Pulmonary artery endothelial cell (primary cell): ENCODE measurements at regions not wholly inside any gene's neighbourhood (a gene's known extent, or its start where the extent isn't known, plus 50 kb on each side); places are given as distances from the start of the nearest gene placed in this dataset.

Experiments used
- DNase-seq: peaks from one replicate; pipeline ENCODE4 v3.0.0-alpha.2; 2011; ENCODE audit warnings: low read depth, low spot score

DNA sequence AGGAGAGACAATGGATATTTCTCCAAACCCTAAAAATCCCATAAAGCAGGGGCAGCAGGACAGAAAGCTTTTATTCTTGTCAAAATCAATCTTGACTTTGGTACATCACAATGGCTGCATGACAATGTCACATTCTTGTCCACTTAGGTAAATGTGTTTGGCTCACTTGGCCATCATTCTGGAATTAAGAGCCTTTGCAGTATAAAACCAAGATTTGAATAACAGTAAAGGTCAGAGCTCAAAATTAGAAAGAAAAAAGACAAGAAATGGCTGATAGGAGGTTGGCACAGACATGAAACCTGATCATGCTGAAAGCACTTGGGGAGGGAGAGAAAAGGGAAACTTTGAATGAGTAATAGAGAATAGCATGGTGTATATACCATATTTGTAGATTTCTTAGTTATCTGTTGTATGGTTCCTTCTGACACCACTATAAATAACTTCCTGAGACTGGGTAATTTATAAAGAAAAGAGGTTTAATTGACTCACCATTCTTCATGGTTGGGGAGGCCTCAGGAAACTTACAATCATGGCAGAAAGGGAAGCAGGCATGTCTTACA, 158.5 kb upstream of the SGO1 start:
- DNase-seq: no peak

DNA sequence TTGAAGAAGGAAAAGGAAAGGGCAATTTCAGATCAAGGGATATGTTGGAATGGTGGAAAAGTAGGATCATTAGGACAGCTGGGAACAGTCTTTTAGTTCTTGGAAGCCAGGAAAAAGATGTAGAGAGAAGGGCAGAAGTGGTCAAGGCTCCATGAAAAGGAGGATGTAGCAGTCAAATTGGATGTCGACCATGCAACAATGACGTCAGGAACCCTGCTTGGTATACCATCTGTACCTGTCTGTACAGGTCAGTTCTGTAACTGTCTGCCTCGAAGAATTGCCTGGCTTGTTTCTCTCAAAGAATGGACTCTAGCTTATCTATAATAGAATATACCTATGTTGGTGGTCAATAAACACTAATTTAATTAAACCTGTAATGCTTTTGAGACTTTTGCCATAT, 157.8 kb upstream of the SGO1 start:
- no peak for DNase-seq

DNA sequence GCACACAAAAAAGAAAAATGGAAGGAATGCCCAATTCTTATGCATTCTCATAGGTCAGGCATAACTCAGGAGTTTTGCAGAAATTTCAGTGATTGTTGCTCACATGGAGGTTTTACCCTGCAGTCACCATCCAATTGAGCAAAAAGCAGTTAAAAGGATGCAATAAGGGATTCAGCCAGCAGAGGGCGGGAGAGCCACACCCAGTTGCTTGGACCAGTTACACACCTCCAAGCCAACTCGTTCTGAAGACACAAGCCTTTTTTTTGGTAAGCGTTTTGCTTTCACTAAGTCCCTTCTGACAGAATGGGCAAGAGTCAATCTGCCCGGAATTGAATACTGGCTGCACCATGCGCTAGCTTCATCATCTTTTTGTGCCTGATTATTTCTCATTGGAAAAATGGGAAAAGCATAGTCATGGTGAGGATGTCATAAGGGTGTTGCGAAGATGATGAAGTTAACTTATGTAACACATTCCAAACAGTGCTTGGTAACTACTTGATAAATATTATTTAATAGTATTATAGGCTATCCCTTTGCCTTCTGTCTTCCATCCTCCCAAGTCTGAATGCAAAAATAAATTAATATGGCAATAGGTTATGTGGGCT, 154.4 kb upstream of the SGO1 start:
- peak; percentile 36 for DNase-seq

DNA sequence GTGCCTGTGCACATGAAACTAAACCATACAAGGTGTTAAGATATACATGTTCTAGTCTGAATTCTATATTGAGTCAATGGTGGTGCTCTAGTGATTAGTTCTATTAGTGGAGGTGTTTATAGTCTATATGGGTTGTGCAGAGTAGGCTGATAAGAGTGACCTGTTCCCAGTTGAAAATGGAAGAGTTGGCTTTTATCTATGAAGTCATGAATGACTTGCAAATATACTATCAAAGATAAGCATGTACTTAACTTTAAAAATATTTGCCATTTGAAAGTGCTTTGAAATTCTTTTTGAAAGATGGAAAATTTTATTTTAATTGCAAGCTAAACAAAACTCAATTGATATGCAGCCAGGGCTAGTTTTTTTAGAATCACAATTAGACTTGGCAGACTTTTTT, 150.6 kb upstream of the SGO1 start:
- no peak for DNase-seq

DNA sequence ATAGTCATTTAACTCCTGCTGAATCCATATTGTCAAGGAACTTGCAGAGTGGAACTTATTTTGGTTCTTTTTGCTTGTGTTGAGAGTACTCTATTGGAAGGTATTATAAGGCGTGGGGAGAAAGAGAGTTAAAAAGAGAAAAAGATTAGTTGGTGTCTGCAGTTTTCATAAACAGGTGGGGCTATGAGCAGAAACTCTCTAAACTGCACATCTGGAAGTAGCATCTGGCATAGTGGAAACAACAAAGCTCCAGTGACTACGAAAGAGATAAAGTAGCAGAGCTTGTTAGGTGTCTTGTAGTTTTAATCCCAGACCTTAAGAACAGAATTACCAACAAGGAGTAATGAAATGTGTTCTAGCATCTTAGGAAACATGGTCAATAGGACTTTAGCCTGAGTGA, 148.8 kb upstream of the SGO1 start:
- DNase-seq: no peak

DNA sequence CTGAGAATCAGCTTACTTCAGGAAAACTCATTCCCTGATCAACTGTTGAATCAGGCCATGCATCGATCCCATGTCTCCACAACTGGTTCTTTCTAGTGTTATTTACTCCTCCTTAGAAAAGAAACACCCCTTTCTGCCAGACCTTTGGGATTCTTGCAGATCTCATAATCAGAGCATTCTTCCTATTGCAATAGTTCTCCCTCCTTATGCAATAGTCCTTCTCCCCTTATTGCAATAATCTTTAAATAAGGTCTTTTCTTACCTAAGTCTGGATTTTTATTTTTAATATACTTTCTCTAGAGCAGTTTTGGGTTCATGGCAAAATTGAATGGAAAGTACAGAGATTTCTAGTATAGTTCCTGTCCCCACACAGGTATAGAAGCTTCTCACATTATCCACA, 141.9 kb upstream of the SGO1 start:
- DNase-seq: no peak

DNA sequence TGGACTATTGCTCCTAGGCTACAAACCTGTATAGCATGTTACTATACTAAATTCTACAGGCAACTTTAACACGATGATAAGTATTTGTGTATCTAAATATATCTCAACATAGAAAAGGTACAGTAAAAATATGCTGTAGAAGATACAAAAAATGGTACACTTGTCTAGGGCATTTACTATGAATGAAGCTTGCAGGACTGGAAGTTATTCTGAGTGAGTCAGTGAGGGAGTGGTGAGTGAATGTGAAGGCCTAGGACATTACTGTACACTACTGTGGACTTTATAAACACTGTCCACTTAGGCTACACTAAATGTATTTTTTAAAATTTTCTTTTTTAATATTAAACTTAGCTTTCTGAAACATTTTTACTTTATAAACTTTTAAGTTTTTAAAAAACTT, 140.5 kb upstream of the SGO1 start:
- no peak for DNase-seq

DNA sequence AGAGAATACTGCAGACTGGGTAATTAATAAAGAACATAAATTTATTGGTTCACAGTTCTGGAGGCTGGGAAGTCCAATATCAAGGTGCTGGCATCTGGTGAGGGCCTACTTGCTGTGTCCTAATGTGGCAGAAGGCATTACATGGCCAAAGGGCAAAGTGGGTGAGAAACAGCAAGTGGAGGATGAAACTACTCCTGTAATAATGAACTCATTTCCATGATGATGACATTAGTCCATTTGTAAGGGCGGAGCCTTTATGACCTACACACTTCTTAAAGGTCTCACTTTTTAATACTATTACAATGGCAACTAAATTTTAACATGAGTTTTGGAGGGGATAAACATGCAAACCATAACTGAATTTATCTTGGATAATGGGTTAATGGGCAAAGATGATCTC, 139.6 kb upstream of the SGO1 start:
- no peak for DNase-seq

DNA sequence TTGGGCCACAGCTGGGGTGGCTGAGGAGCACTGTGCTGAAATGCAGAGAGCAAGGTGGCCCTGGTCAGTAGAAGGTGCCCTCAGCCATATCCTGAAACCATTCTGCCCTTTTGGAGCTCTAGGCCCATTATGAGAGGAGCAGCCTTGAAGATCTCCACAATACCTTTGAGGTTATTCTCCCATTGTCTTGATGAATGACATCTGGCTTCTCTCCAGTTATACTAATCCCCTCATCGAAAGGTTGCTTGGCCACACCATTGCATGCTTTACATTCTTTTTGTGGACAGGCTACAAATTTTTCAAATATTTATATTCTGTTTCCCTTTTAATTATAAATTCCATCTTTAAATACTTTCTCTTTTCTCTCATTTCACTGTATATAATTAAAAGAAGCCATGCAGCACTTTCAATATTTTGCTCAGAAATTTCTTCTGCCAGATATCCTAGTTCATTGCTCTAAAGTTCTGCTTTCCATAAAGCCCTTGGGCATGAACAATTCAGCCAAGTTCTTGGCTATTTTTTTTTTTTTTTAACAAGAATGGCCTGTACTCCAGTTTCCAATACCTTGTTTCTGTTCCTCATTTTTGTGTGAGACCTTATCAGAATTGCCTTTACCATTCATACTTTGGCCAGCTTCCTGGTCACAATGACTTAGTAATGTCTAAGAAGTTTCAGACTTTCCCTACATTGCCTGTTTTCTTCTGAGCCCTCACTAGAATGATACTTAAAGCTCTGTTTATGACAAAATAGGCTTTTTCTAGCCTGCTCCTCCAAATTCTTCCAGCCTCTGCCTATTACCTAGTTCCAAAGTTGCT, 138.9 kb upstream of the SGO1 start:
- DNase-seq: no peak

DNA sequence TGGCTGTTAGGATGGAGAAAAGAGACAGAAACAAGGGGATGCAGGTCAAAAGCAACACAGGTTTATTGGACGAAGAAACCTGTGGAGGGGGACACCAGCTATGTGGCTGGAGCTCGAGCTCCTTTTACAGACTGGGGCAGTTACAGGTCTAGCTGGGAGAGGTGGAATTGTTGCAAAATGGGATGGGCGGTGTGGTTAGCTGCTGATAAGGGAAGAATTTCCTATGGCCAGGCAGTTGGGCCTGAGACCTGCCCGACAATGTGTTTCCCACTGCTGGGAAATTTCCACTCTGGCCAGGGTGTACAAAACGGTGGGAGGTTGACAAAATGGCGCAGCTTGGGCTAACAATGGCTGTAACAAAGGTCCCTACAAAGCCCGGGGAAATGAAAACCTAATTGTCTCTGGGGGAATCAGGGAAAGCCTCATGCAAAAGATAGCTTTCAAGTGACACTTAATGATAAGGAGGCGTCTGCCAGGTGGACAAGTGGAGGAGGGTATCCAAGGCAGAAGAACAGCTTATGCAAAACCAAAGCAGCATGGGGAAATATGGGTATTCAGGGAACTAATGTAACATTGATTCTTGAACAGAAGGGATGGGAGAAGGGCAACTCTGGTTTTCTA, 137.4 kb upstream of the SGO1 start:
- DNase-seq: no peak

DNA sequence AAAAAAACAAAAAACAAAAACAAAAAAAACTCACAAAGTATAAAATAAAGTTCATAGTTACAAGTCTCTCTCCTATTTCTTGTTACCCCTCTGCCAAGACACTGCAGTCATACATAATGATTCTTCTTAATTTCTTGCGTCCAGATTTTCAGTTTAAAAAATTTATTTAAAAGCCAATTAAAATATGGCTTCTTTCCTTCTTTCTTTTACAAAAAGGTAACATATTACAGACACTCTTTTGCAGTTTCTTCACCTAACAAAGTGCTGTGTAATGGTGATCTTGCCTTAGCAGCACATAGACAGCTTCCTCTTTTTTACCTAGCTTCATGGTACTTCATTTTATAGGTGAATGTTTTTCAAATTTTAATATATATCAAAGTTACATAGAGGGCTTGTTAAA, 136.1 kb upstream of the SGO1 start:
- no peak for DNase-seq

DNA sequence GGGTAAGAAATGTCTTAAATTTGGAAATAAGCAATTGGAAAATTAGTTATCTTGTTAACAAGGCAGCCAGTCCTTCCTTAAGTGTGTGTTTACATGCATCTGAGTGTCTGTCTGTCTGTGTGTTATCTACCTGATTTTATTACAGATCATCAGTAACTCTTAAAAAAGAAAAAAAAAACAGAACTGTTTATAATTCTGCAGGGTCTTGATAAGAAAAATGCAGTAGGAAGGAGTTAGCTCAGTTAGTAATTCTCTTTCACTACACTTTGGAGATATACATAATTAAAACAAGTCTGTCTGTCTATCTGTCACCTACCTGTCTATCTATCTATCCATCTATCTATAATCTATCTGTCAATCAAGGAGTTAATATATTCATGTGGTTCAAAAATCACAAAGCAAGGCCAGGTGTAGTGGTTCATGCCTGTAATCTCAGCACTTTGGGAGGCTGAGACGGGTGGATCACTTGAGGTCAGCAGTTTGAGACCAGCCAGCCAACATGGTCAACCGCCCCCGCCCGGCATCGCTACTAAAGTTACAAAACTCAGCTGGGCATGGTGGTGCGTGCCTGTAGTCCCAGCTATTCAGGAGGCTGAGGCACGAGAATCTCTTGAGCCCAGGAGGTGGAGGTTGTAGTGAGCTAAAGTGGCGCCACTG, 135.5 kb upstream of the SGO1 start:
- DNase-seq: no peak

DNA sequence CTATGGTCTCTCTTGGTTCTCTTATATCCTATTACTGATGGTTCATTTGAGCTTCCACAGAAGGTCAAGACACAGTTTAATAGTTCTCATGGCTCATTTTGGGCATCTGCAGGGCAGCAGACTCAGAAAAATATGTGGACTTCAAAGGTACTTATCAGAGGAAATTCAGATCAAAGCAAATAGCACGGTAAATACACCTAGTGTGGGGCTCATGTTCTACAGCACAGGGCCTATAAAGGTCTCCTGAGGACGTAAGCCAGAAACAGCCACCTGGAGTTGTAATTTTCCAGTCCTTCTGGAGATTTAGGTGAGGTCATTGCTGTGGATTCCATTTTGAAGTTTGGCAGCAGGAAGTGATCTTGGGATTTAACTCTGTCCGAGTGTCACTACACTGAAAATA, 134.5 kb upstream of the SGO1 start:
- DNase-seq: no peak

DNA sequence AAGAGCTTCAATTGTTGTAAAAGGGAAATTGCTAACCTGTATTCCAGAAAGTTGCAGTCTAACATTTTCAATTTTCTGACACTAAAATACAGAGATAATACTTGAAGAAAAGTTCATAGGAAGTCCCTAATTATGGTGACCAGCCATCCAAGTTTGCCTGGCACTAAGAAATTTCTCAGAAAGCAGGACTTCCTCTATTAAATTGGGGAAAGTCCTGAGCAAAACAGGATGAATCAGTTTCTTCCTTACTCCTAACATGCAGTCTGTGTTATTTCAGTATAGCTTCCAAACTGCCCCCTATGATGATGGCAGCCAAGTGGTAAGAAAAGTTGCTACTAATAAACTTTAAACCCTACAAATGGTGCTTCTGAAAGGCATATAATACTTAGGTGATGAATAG, 133.5 kb upstream of the SGO1 start:
- DNase-seq: no peak

DNA sequence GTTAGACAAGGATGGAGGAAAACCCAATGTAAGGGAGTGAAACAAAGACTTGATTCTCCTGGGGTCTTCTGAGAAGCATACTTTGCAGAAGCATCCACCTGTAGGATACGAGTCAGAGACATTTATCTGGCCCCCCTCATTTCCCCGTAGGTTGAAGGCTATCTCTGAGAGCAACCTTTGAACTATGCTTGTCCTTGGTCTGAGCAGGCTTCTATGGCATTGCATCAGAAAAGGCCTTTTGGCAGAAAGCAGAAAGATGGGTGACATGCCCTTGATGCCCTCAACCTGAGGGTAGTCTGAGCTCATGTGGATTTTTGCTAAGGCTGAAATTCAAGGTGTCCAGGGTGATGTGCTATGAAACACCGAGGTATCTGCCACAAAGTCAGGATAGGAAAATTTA, 131.6 kb upstream of the SGO1 start:
- DNase-seq: no peak

DNA sequence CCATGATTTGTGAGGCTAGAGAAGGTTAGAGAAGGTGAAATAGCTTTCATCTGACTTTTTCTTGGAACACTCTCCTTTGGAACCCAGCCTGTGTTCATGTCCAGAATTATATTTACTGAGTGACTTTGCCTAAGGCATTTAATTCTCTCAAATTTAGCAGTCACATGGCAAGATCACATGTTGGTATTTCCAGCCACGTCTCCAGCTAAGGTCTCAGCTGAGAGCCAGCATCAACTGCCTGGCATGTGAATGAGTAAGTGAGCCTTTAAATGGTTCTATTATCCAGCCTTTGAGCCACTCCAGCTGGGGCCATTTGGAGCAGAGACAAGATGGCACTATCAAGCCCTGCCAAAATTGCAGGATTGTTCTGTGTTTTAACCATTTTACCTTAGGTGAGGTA, 130.2 kb upstream of the SGO1 start:
- DNase-seq: no peak

DNA sequence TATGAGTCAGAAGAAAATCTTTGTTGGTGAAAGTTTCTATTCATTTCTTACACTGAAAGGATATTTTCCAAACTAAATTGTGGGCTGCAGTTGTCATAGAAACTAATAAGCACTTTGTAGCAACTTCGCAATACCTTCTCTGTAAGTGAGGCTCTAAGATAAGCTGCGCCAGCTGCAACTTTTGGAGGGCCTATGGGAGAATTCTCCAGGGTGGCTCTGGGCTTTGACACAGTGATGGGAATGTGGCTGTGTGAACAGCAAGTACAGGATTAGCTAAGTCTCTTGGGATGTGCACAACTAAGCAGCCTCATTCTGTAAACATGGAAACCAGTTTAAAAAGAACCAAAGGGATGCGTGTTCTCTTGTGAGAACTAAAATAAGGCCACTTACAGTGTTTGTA, 124.6 kb upstream of the SGO1 start:
- DNase-seq: no peak

DNA sequence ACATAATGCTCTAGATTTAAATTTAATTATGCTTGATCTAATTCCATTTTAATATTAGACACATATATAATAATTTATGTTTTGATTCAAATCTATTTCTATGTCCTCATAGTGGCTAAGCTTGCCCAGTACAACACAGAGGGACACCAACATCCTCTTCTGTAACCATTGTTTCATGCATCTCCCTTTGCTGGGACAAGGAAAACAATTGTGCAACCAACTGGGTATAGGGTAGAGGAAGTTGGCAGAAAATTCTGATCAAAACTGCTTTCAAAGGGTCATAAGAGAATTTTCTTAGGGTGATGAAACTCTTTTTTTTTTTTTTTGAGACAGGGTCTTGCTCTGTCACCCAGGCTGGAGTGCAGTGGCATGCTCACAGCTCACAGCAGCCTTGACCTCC, 121.4 kb upstream of the SGO1 start:
- no peak for DNase-seq

DNA sequence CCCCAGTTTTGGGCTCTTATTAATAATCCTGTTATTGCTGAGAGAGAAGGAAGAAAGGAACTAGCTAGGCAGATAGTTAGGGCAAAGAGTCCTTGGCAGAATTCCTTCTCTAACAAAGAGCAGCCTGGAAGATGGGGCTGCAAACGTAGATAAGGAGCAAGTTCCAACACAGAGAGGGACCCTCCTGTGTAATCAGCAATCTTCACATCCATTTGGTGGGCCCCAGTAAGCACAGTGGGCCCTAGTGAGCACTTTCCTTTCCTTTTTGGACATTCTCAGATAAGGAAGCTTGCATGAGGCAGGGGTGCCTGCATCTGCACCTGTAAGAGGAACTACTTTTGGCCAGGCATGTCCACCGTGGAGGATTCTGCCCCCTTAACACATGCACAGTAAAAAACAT, 119.6 kb upstream of the SGO1 start:
- DNase-seq: no peak

DNA sequence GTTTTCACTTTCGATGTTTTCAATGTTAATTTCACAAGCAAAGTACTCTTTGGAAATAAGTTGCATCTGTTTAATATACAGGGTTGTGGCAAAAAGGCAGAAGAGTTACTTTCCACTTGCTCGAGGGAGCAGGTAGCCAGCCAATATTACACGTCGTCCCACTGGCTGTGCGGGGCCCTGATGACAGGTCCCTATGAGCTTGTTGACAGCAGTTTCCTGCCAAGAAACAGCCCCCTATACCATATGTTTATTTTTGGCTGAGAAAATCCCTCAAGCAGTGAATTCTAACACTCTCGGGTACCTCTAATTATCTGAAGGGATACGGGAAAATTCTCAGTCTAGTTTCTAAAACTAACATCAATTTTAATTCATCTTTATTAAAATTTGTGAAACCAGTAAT, 116.8 kb upstream of the SGO1 start:
- DNase-seq: no peak

DNA sequence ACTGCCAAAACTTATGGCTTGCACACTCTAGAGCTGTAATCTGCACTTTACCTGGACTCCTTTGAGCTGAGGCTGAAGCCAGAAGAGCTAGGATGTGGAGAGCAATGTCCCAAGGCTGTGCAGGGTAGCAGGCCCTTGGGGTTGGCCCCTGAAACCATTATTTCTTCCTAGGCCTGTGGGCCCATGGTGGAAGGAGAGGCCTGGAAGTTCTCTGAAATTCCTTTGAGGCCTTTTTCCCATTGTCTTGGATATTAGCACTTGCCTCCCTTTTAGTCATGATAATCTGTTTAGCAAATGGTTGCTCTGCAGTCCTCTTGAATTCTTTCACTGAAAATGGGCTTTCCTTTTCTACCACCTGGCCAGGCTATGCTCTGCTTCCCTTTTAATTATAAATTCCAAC, 102.0 kb upstream of the SGO1 start:
- DNase-seq: no peak

DNA sequence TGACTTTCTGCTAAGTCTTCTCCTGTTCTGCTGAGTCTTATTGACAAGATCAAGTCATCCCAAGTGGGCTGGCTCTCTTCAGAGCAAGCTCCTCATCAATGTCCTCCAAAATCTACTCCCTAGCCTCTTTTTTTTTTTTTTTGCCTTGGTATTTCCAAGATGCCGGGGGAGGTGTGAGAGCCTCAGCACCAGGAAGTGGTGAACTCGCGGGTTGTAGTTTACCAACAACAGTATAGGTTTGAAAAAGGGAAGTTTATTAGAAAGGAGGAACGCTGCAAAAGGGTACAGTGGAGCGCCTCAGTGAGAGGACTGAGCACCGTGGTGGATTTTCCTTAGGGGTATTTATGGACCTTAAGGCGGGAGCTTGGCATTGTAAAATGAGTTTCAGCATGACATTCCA, 94.3 kb upstream of the SGO1 start:
- no peak for DNase-seq
